Lower leg skin (tissue), 3 donors: ENCODE measurements at regions not wholly inside any gene's neighbourhood (a gene's known extent, or its start where the extent isn't known, plus 50 kb on each side); places are given as distances from the start of the nearest gene placed in this dataset.

ENCODE experiments used
- POLR2A ChIP-seq, 2 donors: fragments of 450-650 bp; IDR thresholded peaks; one replicate each; pipeline ENCODE4 v1.6.1; 2016 to 2017; ENCODE audit warnings: antibody characterized with exemption in 2 of 2, mild to moderate bottlenecking in 1 of 2, moderate library complexity in 1 of 2
- TF ChIP-seq, protein P1 (sequence below), 3 donors: fragments of 450-650 bp; IDR thresholded peaks; one replicate each; pipeline ENCODE4 v1.5.1; 2016; ENCODE audit warnings: antibody characterized with exemption in 3 of 3, mild to moderate bottlenecking in 3 of 3, moderate library complexity in 2 of 3

GRCh38 chr18:45539491-45539891 is 75.8 kb upstream of the SLC14A2 start:
- TF ChIP-seq, protein P1, sequence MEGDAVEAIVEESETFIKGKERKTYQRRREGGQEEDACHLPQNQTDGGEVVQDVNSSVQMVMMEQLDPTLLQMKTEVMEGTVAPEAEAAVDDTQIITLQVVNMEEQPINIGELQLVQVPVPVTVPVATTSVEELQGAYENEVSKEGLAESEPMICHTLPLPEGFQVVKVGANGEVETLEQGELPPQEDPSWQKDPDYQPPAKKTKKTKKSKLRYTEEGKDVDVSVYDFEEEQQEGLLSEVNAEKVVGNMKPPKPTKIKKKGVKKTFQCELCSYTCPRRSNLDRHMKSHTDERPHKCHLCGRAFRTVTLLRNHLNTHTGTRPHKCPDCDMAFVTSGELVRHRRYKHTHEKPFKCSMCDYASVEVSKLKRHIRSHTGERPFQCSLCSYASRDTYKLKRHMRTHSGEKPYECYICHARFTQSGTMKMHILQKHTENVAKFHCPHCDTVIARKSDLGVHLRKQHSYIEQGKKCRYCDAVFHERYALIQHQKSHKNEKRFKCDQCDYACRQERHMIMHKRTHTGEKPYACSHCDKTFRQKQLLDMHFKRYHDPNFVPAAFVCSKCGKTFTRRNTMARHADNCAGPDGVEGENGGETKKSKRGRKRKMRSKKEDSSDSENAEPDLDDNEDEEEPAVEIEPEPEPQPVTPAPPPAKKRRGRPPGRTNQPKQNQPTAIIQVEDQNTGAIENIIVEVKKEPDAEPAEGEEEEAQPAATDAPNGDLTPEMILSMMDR (IDR thresholded peaks at IDR 0.05), result no peak
- TF ChIP-seq POLR2A (IDR thresholded peaks at IDR 0.05), result no peak
